Gastrocnemius medialis (tissue), 4 donors: ENCODE measurements at regions not wholly inside any gene's neighbourhood (a gene's known extent, or its start where the extent isn't known, plus 50 kb on each side); places are given as distances from the start of the nearest gene placed in this dataset.
"Not testable (repeated sequence)": the region's sequence is repeated elsewhere in the genome, so short reads cannot be mapped to it uniquely, and the experiment has no call there.

ENCODE experiments used
- ATAC-seq, 2 donors: fragments of 150-250 bp; one replicate each; pipeline ENCODE4 v1.9.1; 2016
- DNase-seq, 2 donors: peaks; one replicate each; pipeline ENCODE4 v3.0.0-alpha.2; 2019
- H3K27ac ChIP-seq, 4 donors: fragments of 200-600 bp; sonication (generic); 1 replicate in 1 of 4; 2 replicates in 3 of 4; pipeline ENCODE4 v1.5.1; 2016 to 2018; ENCODE audit warnings: mild to moderate bottlenecking in 2 of 4, moderate library complexity in 1 of 4
- H3K27me3 ChIP-seq, 3 donors: fragments of 200-600 bp; sonication (generic) in 2 of 3; 1 replicate in 1 of 3; 2 replicates in 2 of 3; pipeline versions ENCODE4 v1.5.1 to v1.6.0; 2016 to 2019; ENCODE audit warnings: mild to moderate bottlenecking in 1 of 3, moderate library complexity in 1 of 3
- H3K36me3 ChIP-seq, 2 donors: fragments of 200-600 bp; sonication (generic) in 1 of 2; one replicate each; pipeline ENCODE4 v1.5.1; 2017 to 2018
- H3K4me1 ChIP-seq, 2 donors: fragments of 200-600 bp; sonication (generic) in 1 of 2; one replicate each; pipeline ENCODE4 v1.5.1; 2016 to 2017; ENCODE audit warnings: mild to moderate bottlenecking in 2 of 2
- H3K4me3 ChIP-seq, 4 donors: fragments of 200-600 bp; sonication (generic) in 3 of 4; 1 replicate in 1 of 4; 2 replicates in 3 of 4; pipeline ENCODE4 v1.5.1; 2016 to 2019; ENCODE audit warnings: mild to moderate bottlenecking in 2 of 4
- H3K9me3 ChIP-seq, 3 donors: fragments of 200-600 bp; sonication (generic) in 2 of 3; 1 replicate in 1 of 3; 2 replicates in 2 of 3; pipeline ENCODE4 v1.5.1; 2016 to 2019
- POLR2A ChIP-seq, 2 donors: fragments of 450-650 bp; IDR thresholded peaks; one replicate each; pipeline ENCODE4 v1.6.1; 2017; ENCODE audit warnings: antibody characterized with exemption in 2 of 2, mild to moderate bottlenecking in 2 of 2, moderate library complexity in 2 of 2
- in situ Hi-C, 4 donors: fragments of 200-750 bp; cut with MboI; loops; one replicate each; pipeline versions ENCODE4 v1.15.0 to v1.8.0; 2017; ENCODE audit warnings: low sequenced_read_pairs in 4 of 4
- intact Hi-C: fragments of 100-400 bp; cut with DNase I; formaldehyde crosslinking; loops from one replicate; pipeline ENCODE4 v1.15.1; 2023; ENCODE audit warnings: low total_unique reads
- TF ChIP-seq, protein P1 (sequence below), 5 experiments: fragments of 450-650 bp in 3 of 5; fragments of 200-600 bp in 2 of 5; sonication (generic) in 2 of 5; IDR thresholded peaks in 4 of 5; conservative IDR thresholded peaks in 1 of 5; 1 replicate in 4 of 5; 2 replicates in 1 of 5; pipeline ENCODE4 v1.5.1; 2016 to 2019; ENCODE audit warnings: antibody characterized with exemption in 5 of 5, mild to moderate bottlenecking in 3 of 5, moderate library complexity in 3 of 5

DNA sequence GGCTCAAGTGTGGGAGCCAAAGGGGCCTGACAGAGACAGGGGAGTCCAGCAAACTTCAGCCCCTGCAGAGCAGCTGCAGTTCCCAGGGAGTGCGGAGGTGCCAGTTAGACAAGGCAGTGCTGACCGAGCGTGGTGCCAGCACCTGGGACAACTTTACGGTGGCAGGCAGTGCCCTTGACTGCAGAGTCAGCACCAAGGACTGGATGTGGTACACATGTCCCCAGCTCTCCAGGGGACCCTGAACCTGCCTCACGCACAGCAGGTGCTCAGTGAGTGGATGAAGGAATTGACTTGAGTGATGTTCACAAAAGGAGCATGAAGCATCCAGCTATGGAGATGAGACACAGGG is 296.5 kb downstream of the SIPA1L2 start:
- intact Hi-C loops = no loop called here
- no peak for DNase-seq
- in situ Hi-C loops = no loop called here
- H3K36me3 ChIP-seq = no peaks in the 10 kb centered on the region
- H3K9me3 ChIP-seq = no peaks in the 10 kb centered on the region
- H3K4me1 ChIP-seq = no peaks in the 10 kb centered on the region
- TF ChIP-seq POLR2A (IDR thresholded peaks at IDR 0.05) = no peak
- TF ChIP-seq, protein P1, sequence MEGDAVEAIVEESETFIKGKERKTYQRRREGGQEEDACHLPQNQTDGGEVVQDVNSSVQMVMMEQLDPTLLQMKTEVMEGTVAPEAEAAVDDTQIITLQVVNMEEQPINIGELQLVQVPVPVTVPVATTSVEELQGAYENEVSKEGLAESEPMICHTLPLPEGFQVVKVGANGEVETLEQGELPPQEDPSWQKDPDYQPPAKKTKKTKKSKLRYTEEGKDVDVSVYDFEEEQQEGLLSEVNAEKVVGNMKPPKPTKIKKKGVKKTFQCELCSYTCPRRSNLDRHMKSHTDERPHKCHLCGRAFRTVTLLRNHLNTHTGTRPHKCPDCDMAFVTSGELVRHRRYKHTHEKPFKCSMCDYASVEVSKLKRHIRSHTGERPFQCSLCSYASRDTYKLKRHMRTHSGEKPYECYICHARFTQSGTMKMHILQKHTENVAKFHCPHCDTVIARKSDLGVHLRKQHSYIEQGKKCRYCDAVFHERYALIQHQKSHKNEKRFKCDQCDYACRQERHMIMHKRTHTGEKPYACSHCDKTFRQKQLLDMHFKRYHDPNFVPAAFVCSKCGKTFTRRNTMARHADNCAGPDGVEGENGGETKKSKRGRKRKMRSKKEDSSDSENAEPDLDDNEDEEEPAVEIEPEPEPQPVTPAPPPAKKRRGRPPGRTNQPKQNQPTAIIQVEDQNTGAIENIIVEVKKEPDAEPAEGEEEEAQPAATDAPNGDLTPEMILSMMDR (IDR thresholded peaks at IDR 0.05 in 4 of 5, conservative IDR thresholded peaks at IDR 0.05 in 1 of 5) = no peak
- no peak for ATAC-seq
- H3K27me3 ChIP-seq = no peaks in the 10 kb centered on the region
- no peak overlapping the region for H3K4me3 ChIP-seq
- no peak overlapping the region for H3K27ac ChIP-seq

DNA sequence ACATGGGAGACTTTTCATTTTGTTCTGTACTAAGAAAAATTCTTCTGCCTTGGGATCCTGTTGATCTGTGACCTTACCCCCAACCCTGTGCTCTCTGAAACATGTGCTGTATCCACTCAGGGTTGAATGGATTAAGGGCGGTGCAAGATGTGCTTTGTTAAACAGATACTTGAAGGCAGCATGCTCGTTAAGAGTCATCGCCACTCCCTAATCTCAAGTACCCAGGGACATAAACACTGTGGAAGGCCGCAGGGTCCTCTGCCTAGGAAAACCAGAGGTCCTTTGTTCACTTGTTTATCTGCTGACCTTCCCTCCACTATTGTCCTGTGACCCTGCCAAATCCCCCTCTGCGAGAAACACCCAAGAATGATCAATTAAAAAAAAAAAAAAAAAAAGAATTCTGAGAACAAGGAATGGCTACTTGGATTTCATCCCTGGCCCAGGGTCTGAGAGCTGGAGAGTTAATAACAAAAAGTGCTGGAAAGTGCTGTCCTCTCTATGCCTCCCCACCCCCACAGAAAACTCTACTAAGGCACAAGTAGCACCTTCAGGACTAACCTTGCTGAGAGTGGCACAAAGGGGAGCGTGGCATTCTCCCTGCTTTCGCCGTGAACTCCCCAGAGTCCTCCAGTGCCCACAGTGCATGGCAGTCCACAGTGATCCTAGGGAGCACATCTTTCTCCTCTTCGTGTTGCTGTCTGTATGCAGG is 297.1 kb downstream of the SIPA1L2 start:
- not testable (repeated sequence) for DNase-seq, H3K9me3 ChIP-seq, H3K27ac ChIP-seq

DNA sequence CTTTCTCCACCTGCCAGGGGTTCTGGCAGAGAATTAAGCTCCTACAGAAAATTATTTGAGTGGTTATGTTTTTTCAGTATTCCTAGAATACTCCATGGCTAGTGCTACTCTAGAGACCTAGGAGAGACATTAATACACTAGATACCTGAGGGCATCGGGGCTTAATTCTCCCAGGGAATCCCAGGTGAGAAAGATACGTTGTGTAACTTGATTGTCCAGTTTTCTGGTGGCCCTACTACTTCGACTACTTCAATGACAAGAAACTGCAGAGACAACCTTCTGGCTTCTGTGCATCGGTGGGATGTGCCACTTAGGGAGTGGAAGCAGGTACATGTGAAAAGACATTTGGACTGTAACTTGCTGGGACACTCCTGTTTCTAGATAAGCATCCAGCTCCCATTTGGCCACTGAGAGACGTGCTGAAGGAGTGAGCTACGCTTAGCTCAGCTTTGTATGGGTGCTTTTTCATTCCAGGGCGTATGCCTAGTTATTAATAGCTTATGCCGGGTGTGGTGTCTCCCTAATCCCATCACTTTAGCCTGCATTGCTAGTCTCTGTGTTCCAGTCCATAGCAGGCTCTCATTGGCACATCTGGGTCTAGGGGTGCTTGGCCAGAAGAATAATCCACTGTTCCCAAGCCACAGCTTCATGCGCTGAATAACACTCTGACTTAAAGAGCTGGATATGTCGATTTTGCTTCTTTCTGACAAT is 300.7 kb downstream of the SIPA1L2 start:
- no peaks in the 10 kb centered on the region for H3K36me3 ChIP-seq
- H3K27ac ChIP-seq = no peak overlapping the region

More for the DNA sequence above, 297.1 kb downstream of the SIPA1L2 start:
- H3K4me1 ChIP-seq, in situ Hi-C loops, ATAC-seq, H3K36me3 ChIP-seq, H3K27me3 ChIP-seq, intact Hi-C loops, H3K4me3 ChIP-seq: not testable (repeated sequence)

DNA sequence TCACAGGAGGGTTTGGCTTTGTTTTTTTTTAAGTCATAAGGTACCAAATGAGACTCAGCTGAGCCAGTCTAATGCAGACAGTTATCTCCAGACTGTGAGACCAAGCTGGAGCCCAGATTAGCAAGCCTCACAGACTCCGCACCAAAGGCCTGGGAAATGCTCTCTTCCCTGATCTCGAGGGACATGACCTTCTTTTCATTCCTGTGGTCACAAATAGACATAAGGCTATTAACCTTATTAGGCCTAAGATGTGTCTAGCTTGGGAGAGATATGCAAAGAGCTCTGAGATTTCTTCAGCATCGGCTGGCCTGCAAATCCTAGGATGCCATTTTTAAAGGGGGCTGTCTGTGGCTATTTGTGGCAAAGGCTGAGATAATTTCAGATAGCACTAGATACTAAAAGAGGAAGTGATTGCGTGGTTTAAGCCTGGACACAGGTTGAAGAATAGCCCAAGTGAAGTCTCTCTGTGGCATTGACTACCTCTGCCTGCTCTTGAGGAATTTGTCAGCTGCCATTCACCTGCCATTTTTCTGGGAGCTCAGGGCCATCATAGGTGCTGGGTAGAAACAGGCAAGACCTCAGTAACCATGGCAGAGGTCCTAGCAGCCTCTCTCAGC is 301.3 kb downstream of the SIPA1L2 start:
- Histone ChIP-seq H3K4me3 (no peak overlapping the region), H3K36me3 (no peaks in the 10 kb centered on the region), H3K4me1 (no peaks in the 10 kb centered on the region), H3K9me3 (no peaks in the 10 kb centered on the region), H3K27ac (no peak overlapping the region), H3K27me3 (no peaks in the 10 kb centered on the region)
- ATAC-seq (no peak), DNase-seq (no peak)
- in situ Hi-C loops (no loop called here), intact Hi-C loops (no loop called here)
- TF ChIP-seq, protein P1 (IDR thresholded peaks at IDR 0.05 in 4 of 5, conservative IDR thresholded peaks at IDR 0.05 in 1 of 5) = no peak
- TF ChIP-seq POLR2A (IDR thresholded peaks at IDR 0.05) = no peak

More for the DNA sequence above, 300.7 kb downstream of the SIPA1L2 start:
- in situ Hi-C loops = no loop called here
- DNase-seq (no peak), ATAC-seq (no peak)
- intact Hi-C loops = no loop called here
- Histone ChIP-seq H3K9me3 (no peaks in the 10 kb centered on the region), H3K4me1 (no peaks in the 10 kb centered on the region), H3K4me3 (no peak overlapping the region), H3K27me3 (no peaks in the 10 kb centered on the region)
- no peak for TF ChIP-seq POLR2A (IDR thresholded peaks at IDR 0.05)
- TF ChIP-seq, protein P1 (IDR thresholded peaks at IDR 0.05 in 4 of 5, conservative IDR thresholded peaks at IDR 0.05 in 1 of 5) = no peak

DNA sequence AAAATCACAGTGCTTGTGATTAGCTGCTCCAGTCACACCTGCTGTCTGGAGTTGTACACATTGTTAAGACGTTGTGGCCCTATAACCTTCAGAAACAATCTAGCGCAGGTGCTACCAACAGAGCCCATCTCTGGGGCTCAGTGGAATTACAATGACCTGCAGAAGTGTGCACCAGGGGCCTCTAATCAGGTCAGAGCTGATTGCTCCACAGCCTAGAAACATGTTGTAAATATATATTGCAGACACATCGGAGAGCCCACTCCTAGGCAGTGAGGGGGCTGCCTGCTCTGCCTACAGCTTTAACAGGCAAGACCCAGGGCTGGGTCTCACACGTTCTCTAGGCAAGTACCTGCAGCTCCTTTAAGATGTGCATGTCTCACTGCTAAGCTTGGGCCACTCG is 302.0 kb downstream of the SIPA1L2 start:
- ATAC-seq (no peak), DNase-seq (no peak)
- in situ Hi-C loops (no loop called here), intact Hi-C loops (no loop called here)
- TF ChIP-seq POLR2A (IDR thresholded peaks at IDR 0.05) = no peak
- TF ChIP-seq, protein P1 (IDR thresholded peaks at IDR 0.05 in 4 of 5, conservative IDR thresholded peaks at IDR 0.05 in 1 of 5) = no peak
- H3K4me3 ChIP-seq = no peak overlapping the region
- no peaks in the 10 kb centered on the region for H3K9me3 ChIP-seq
- H3K36me3 ChIP-seq = no peaks in the 10 kb centered on the region
- no peak overlapping the region for H3K27ac ChIP-seq
- no peaks in the 10 kb centered on the region for H3K4me1 ChIP-seq
- no peaks in the 10 kb centered on the region for H3K27me3 ChIP-seq
